Activated T-cell treated with anti-CD3 and anti-CD28 coated beads for 24 hours (primary cell): ENCODE measurements at regions not wholly inside any gene's neighbourhood (a gene's known extent, or its start where the extent isn't known, plus 50 kb on each side); places are given as distances from the start of the nearest gene placed in this dataset.

Source experiments
- DNase-seq: peaks from one replicate; pipeline ENCODE4 v3.0.0-alpha.2; 2020; ENCODE audit warnings: low read depth

DNA sequence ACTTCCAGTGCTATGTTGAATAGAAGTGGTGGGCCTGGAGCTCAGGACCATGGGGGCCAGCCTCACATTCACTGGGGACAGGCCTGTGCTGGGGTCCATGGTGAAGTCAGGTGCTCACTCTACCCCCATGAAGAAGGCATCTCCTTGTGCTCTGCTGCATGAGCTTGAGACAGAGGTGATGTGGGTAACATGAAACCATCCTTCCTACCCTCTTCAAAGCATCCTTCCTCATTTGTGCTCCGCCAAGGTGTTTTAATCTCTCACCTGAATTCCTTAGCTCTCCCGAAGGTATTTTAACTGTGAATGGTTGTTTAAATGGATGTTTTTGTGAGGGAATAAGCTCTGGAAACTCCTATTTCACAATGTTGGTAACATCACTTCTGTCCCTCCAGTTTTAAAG lies 209.6 kb upstream of the PCSK2 start:
- no peak for DNase-seq

GRCh38 chr20:17021481-17021880 lies 205.4 kb upstream of the PCSK2 start:
- DNase-seq, result no peak

DNA sequence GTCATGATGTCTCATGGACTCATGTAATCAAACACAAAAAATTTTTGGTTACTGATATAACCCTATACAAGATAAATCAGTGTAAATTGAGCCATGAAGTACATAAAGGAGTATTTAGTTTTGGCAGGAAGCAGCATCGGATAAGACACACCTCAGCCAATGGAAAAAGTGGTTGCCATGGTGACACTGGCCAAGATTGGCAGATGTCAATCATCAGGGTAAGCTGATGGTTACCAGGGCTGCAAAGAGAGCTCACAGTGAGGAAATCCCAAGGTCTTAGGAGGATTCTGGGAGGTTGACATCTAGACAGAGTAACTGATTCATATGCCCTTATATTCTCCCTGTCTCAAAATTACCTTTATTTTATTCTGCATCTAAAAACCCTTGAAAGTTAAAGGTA lies 203.8 kb upstream of the PCSK2 start:
- no peak for DNase-seq

DNA sequence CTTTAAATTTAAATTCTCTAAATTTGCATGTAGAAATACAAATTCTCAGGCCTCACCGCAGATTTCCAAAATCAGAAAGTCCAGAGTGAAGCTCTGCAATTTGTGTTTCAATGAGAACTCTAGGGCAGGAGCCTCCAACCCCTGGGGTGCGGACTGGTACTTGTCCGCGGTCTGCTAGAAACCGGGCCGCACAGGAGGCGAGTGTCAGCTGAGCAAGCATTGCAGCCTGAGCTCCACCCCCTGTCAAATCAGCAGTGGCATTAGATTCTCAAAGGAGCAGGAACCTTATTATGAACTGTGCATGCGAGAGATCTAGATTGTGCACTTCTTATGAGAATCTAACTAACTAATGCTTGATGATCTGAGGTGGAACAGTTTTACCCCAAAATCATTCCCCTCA lies 203.0 kb upstream of the PCSK2 start:
- no peak for DNase-seq

- DNase-seq, result no peak
Observed at GRCh38 chr20:17024513-17025119, 202.2 kb upstream of the PCSK2 start.

DNA sequence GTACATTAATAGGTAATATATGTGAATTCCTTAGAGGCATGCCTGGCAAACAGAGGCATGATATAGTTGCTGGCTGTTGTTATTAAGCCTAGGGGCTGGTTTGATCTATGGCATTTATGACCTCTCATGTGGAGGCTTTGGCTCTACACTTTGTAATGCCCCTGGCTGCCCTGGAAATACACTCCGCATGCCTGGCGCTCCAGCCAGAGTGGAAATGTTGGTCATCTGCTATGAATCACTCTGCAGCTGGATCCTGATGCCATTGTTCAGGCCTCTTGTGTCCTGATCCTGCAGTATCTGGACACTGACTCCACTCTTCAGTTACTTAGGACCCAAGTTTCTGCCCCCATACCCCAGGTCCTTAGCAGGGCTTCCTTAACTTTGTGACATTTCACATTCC lies 200.5 kb upstream of the PCSK2 start:
- no peak for DNase-seq

DNA sequence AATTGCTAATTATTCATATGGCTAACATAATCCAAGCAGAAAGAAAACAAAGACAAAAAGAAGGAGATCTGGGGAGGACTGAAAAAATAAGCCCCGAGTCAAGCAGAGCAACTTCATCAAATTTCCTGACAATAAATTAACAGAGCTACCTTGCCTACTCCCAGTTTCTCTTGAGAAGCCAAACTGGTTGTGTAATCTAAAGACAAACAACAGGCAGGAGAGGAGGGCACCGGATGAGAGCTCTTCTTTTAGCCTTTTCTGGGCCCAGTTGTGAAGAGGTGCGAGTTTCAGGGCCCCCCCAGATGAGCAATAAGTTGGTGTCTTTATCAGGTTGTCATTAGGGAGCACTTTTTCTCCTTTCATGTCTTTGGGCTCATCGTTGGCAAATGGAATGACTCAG lies 197.1 kb upstream of the PCSK2 start:
- no peak for DNase-seq

DNA sequence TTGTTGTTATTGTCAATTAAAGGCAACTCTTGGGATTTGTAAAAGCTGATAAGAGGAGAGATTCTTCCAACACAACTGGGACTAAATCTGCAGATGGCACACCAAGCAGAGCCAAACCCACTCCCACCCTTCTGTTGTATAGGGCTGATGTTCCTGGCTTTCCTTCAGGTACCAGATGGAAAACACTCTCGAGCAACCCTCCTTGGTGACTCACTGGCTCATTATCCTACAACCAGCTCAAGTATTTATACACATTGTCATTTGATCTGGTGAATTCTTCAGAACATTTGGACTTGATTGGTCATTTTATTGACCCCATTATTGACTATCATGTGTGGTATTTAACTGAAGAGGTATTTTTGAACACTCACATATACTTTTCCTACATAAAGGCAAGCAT lies 190.3 kb upstream of the PCSK2 start:
- DNase-seq, result no peak

DNA sequence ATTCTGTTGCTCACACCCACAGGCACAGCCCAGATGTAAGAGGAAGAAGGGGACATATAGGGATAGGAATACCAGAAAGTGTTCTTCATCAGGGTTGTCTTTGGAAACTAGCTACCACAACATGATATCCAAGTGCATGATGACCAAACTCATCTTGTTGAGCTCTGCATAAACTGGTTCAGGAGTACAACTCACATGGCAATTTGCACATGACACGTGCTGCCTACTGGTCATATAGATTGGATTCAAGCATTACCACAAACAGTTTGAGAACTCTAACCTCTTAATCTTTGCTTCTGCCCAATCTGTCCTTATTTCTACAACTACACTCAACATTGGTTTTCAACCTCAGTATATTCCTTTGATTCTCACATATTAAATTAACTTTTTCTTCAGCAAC lies 184.7 kb upstream of the PCSK2 start:
- DNase-seq, result no peak

GRCh38 chr20:17043323-17043722 lies 183.5 kb upstream of the PCSK2 start:
- DNase-seq, result no peak

DNA sequence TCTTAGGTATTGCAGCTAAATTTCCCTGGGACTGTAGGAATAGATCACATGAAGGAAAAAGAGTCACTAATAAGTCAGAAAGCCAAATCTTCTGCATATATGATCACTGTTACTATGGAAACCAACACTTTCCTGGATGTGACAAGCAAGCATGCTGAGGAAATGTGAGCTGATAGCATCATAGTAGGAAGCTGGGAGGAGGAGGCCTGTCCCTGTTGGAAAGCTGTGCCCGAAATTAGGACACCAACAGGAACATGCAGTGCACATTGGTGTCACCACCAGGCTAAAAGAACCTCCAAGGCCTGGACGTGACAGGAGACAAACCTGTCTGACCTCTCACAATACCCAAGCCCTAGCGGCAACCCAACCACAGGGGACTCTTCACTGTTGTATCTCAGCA lies 181.9 kb upstream of the PCSK2 start:
- no peak for DNase-seq

- no peak for DNase-seq
Observed at GRCh38 chr20:17059465-17059864, 167.4 kb upstream of the PCSK2 start.

DNA sequence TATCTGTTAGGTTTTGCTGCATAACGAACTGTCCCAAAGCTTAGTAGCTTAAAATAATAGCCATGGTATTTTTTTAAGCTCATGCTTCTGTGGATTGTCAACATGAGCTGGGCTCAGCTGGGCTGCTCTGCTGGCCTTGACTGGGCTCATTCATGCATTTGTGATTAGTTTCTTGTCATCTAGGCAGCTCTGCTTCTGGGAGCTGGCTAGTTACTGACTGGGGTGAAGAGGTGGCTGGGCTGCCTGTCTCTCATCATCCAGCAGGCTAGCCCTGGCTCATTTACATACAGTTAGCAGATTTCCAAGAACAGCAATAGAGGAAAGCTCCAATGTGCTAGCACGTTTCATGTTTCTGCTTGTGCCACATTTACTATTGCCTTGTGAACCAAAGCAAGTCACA lies 165.1 kb upstream of the PCSK2 start:
- no peak for DNase-seq

GRCh38 chr20:17062712-17063111 lies 164.1 kb upstream of the PCSK2 start:
- DNase-seq, result no peak

DNA sequence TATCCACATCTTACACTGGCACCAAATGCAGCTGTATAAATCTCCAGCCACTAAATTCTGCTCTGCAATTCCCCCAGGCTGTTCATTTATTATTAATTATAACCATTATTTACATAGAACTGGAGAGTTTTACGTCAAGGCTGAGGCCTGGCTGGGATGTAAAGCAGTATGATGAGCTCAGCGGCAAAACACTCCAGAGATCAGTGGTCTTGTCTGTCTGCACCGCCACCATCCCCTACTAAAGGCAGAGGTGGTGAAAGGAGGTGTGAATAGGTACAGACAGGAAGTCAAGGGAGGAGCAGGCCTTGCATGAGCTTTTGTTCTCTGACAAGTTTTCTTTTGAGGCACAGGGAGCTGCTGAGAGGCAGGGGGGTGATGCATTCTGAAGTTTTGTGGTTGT lies 159.9 kb upstream of the PCSK2 start:
- no peak for DNase-seq

DNA sequence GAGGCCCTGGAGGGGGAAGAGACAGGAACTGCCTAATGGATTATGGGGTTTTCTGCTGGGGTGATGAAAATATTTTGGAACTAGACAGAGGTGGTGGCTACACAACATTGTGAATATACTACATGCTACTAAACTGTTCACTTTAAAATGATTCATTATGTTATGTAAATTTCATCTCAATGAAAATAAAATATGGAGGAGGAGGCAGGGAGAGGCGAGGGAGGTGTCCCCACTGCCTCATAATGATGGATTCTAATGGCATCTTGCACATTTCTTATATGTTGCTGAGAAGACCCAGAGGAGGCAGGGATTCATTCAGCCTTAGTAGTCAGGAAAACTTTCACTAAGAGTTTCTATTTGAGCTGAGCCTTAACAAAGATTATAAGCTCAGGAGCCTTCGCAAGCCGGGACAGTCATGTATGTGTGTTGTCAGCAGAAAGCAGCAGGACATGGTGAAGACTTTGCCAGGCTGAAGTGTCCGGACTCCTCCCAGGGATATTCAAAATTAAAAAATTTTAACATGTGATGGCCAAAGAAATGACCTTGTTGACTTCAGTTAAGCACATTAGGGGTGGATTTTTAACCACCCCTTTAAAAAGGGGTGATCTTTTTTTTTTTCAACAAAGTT lies 158.6 kb upstream of the PCSK2 start:
- DNase-seq, result no peak

- DNase-seq, result no peak
Observed at GRCh38 chr20:17077030-17077429, 149.8 kb upstream of the PCSK2 start.

DNA sequence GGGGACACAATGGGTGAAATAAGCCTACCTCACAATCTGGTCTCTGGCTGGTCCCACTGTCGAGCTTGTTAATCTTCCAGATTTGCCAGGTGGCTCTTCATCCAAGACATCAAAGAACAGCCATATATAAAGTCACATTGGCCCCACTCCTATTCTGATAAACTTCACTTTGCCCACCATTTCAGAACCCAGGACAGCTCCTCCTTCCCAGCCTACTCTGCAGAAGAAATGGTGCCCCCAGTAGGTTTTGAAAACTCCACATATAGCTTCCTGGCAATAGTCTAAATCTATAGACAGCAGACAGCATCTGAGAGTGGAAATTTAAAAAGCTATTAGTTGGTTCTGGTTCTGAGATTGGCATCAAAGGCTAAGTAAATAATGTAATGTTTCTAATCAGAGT lies 143.1 kb upstream of the PCSK2 start:
- no peak for DNase-seq

GRCh38 chr20:17084909-17085308 lies 141.9 kb upstream of the PCSK2 start:
- DNase-seq, result no peak

- DNase-seq, result no peak
Observed at GRCh38 chr20:17093782-17094181, 133.1 kb upstream of the PCSK2 start.

GRCh38 chr20:17097603-17098002 lies 129.2 kb upstream of the PCSK2 start:
- DNase-seq, result no peak

DNA sequence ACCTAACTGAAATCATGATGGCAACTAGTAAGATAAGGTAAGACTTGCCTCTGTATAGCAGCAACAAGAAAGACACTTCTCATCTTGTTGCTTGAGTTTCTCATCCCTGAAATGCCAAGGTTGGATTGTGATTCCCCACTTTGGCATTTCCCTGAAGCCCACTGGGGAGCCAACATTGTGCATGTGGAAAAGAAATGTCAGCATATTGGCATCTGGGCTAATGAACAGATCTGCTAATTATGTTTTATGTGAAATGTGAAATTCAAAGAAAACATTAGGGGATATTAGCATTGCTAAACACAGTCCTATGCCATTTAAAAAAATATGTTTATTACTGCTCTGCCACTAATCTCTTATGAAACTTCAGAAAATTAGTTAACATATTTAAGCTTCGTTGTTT lies 126.3 kb upstream of the PCSK2 start:
- DNase-seq, result no peak

- no peak for DNase-seq
Observed at GRCh38 chr20:17107127-17107526, 119.7 kb upstream of the PCSK2 start.

- DNase-seq, result no peak
Observed at GRCh38 chr20:17108896-17109295, 117.9 kb upstream of the PCSK2 start.
